Astrocyte (in vitro differentiated cells and primary cell): ENCODE measurements at regions not wholly inside any gene's neighbourhood (a gene's known extent, or its start where the extent isn't known, plus 50 kb on each side); places are given as distances from the start of the nearest gene placed in this dataset.
A peak's percentile ranks its signal among the peaks of the same experiment; 100 is the strongest.

Experiments
- DNase-seq: peaks from one replicate; pipeline ENCODE4 v3.0.0-alpha.2; 2010; ENCODE audit warnings: low read depth
- FAIRE-seq: peaks from 2 replicates; lab custom pipeline; 2011; peaks lifted over from hg19 to GRCh38; lab: Jason Lieb, UNC
- H2AFZ ChIP-seq: 2 replicates; pipeline ENCODE4 v1.6.0; 2012; ENCODE audit warnings: low read depth, low read length, inconsistent platforms
- H3K27ac ChIP-seq: 2 replicates; pipeline ENCODE4 v1.5.1; 2011; ENCODE audit warnings: low read depth, low read length, inconsistent platforms
- H3K27me3 ChIP-seq: 2 replicates; pipeline ENCODE4 v1.6.0; 2011; ENCODE audit warnings: low read length, inconsistent platforms; ENCODE audit not compliant: insufficient read depth
- H3K36me3 ChIP-seq: 2 replicates; pipeline ENCODE4 v1.5.1; 2011; ENCODE audit warnings: low read length, inconsistent platforms; ENCODE audit not compliant: insufficient read depth
- H3K4me1 ChIP-seq: 2 replicates; pipeline ENCODE4 v1.5.1; 2011; ENCODE audit warnings: low read length, inconsistent platforms; ENCODE audit not compliant: insufficient read depth
- H3K4me2 ChIP-seq: 2 replicates; pipeline ENCODE4 v1.6.0; 2012; ENCODE audit warnings: low read length, inconsistent platforms
- H3K4me3 ChIP-seq: 2 replicates; pipeline ENCODE4 v1.5.1; 2011; ENCODE audit warnings: low read depth, mild to moderate bottlenecking, low read length, inconsistent platforms; ENCODE audit not compliant: insufficient read depth
- H3K79me2 ChIP-seq: 2 replicates; pipeline ENCODE4 v1.6.0; 2012; ENCODE audit warnings: mild to moderate bottlenecking, low read length, inconsistent platforms; ENCODE audit not compliant: insufficient read depth
- H3K9ac ChIP-seq: 2 replicates; pipeline ENCODE4 v1.6.0; 2012; ENCODE audit warnings: mild to moderate bottlenecking, low read length, inconsistent platforms
- H3K9me3 ChIP-seq: 2 replicates; pipeline ENCODE4 v1.5.1; 2012; ENCODE audit warnings: low read depth, mild to moderate bottlenecking, low read length, inconsistent platforms; ENCODE audit not compliant: insufficient read depth
- H4K20me1 ChIP-seq: 2 replicates; pipeline ENCODE4 v1.6.0; 2012; ENCODE audit warnings: low read length, inconsistent platforms; ENCODE audit not compliant: insufficient read depth
- H3K27ac Mint-ChIP-seq: one replicate; pipeline ENCODE4 v1.8.0; 2021; ENCODE audit warnings: mild to moderate bottlenecking, mixed read lengths; ENCODE audit not compliant: unreplicated experiment
- H3K27me3 Mint-ChIP-seq: one replicate; pipeline ENCODE4 v1.8.0; 2021; ENCODE audit warnings: low read depth, mixed read lengths; ENCODE audit not compliant: unreplicated experiment
- H3K36me3 Mint-ChIP-seq: one replicate; pipeline ENCODE4 v1.8.0; 2021; ENCODE audit warnings: low read depth, mixed read lengths; ENCODE audit not compliant: unreplicated experiment
- H3K4me1 Mint-ChIP-seq: one replicate; pipeline ENCODE4 v1.8.0; 2021; ENCODE audit warnings: low read depth, mixed read lengths; ENCODE audit not compliant: unreplicated experiment
- H3K4me3 Mint-ChIP-seq: one replicate; pipeline ENCODE4 v1.8.0; 2021; ENCODE audit warnings: mild to moderate bottlenecking, moderate library complexity, mixed read lengths; ENCODE audit not compliant: unreplicated experiment
- H3K9me3 Mint-ChIP-seq: one replicate; pipeline ENCODE4 v1.8.0; 2021; ENCODE audit warnings: mild to moderate bottlenecking, mixed read lengths; ENCODE audit not compliant: unreplicated experiment
- CTCF ChIP-seq: IDR thresholded peaks from 2 replicates; pipeline ENCODE4 v1.5.1; 2011; ENCODE audit warnings: low read depth, mild to moderate bottlenecking, inconsistent platforms, low read length, moderate library complexity; ENCODE audit not compliant: insufficient read depth
- EZH2 ChIP-seq: IDR thresholded peaks from 2 replicates; pipeline ENCODE4 v1.6.1; 2012; ENCODE audit warnings: mild to moderate bottlenecking, low read length, inconsistent platforms; ENCODE audit not compliant: insufficient read depth

- no peaks in the 10 kb centered on the region for H3K27me3 ChIP-seq
- FAIRE-seq = no peak
- H3K36me3 Mint-ChIP-seq = no peaks in the 10 kb centered on the region
- H4K20me1 ChIP-seq = no peaks in the 10 kb centered on the region
- TF ChIP-seq EZH2 (no peak), CTCF (no peak)
- no peak overlapping the region for H3K4me3 ChIP-seq
- H3K9ac ChIP-seq = no peak overlapping the region
- peaks cover 6% of the 10 kb centered on the region for H3K27me3 Mint-ChIP-seq
- H3K27ac Mint-ChIP-seq = no peak overlapping the region
- no peaks in the 10 kb centered on the region for H3K36me3 ChIP-seq
- no peak for DNase-seq
- H3K9me3 ChIP-seq = peaks cover 2% of the 10 kb centered on the region
- H3K9me3 Mint-ChIP-seq = no peaks in the 10 kb centered on the region
- H3K4me2 ChIP-seq = no peak overlapping the region
- H3K4me1 Mint-ChIP-seq = no peaks in the 10 kb centered on the region
- no peaks in the 10 kb centered on the region for H3K4me1 ChIP-seq
- H3K79me2 ChIP-seq = no peaks in the 10 kb centered on the region
- no peak overlapping the region for H3K27ac ChIP-seq
- no peak overlapping the region for H2AFZ ChIP-seq
- no peak overlapping the region for H3K4me3 Mint-ChIP-seq
Measured at GRCh38 chr10:109695988-109696387, 227.3 kb downstream of the XPNPEP1 start.

GRCh38 chr10:109689785-109690184, 233.5 kb downstream of the XPNPEP1 start:
- no peak overlapping the region for H3K27ac ChIP-seq
- H3K4me2 ChIP-seq = no peak overlapping the region
- H3K27me3 Mint-ChIP-seq = peaks cover 5% of the 10 kb centered on the region

GRCh38 chr10:109679478-109679877, 243.8 kb downstream of the XPNPEP1 start:
- no peak overlapping the region for H3K27ac ChIP-seq
- no peaks in the 10 kb centered on the region for H3K4me1 ChIP-seq
- no peaks in the 10 kb centered on the region for H4K20me1 ChIP-seq
- H3K9ac ChIP-seq = no peak overlapping the region
- no peak for FAIRE-seq
- peaks cover under 1% of the 10 kb centered on the region for H3K27me3 Mint-ChIP-seq
- H3K36me3 Mint-ChIP-seq = no peaks in the 10 kb centered on the region
- no peak overlapping the region for H2AFZ ChIP-seq
- H3K4me3 ChIP-seq = no peak overlapping the region
- TF ChIP-seq CTCF (no peak), EZH2 (no peak)
- DNase-seq = no peak
- H3K4me1 Mint-ChIP-seq = peaks cover 15% of the 10 kb centered on the region
- H3K9me3 Mint-ChIP-seq = peaks cover 3% of the 10 kb centered on the region
- H3K4me3 Mint-ChIP-seq = no peak overlapping the region
- H3K79me2 ChIP-seq = no peaks in the 10 kb centered on the region
- no peak overlapping the region for H3K27ac Mint-ChIP-seq
- peaks cover 2% of the 10 kb centered on the region for H3K9me3 ChIP-seq
- H3K27me3 ChIP-seq = no peaks in the 10 kb centered on the region
- no peak overlapping the region for H3K4me2 ChIP-seq
- no peaks in the 10 kb centered on the region for H3K36me3 ChIP-seq

More at GRCh38 chr10:109689785-109690184, 233.5 kb downstream of the XPNPEP1 start:
- Histone ChIP-seq H2AFZ (no peak overlapping the region), H3K4me3 (no peak overlapping the region), H4K20me1 (no peaks in the 10 kb centered on the region), H3K36me3 (no peaks in the 10 kb centered on the region), H3K4me1 (no peaks in the 10 kb centered on the region), H3K79me2 (no peaks in the 10 kb centered on the region), H3K27me3 (no peaks in the 10 kb centered on the region), H3K9ac (no peak overlapping the region), H3K9me3 (peaks cover 2% of the 10 kb centered on the region)
- peaks cover 13% of the 10 kb centered on the region for H3K9me3 Mint-ChIP-seq
- no peak for TF ChIP-seq CTCF
- H3K4me3 Mint-ChIP-seq = no peak overlapping the region
- peaks cover 7% of the 10 kb centered on the region for H3K4me1 Mint-ChIP-seq
- H3K27ac Mint-ChIP-seq = peak overlapping the region; percentile 77
- FAIRE-seq (no peak), DNase-seq (no peak)
- H3K36me3 Mint-ChIP-seq = peaks cover 2% of the 10 kb centered on the region
